ENCODE measurements at regions not wholly inside any gene's neighbourhood (a gene's known extent, or its start where the extent isn't known, plus 50 kb on each side); places are given as distances from the start of the nearest gene placed in this dataset.
"Not testable (repeated sequence)": the region's sequence is repeated elsewhere in the genome, so short reads cannot be mapped to it uniquely, and the experiment has no call there.

DNA sequence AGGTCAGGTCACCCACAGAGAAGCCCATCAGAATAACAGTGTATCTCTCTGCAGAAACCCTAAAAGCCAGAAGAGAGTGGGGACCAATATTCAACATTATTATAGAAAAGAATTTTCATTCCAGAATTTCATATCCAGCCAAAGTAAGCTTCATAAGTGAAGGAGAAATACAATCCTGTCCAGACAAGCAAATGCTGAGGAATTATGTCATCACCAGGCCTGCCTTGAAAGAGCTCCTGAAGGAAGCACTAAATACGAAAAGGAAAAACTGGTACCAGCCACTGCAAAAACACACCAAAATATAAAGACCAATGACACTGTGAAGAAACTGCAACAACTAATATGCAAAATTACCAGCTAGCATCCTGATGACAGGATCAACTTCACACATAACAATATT, 260.0 kb upstream of the KYNU start:
- no peak for DNase-seq

DNA sequence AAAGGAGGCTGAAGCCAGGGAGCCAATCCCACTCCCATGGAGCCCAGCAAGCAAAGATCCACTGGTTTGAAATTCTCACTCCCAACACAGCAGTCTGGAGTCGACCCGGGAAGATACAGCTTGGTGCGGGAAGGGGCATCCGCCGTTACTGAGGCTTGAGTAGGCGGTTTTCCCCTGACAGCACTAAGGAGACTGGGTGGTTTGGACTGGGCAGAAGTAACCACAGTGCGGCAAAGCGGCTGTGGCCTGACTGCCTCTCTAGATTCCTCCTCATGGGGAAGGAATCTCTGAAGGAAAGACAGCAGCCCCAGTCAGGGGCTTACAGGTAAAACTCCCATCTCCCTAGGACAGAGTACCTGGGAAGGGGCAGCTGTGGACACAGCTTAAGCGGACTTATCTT, 261.6 kb upstream of the KYNU start:
- DNase-seq, result no peak

DNA sequence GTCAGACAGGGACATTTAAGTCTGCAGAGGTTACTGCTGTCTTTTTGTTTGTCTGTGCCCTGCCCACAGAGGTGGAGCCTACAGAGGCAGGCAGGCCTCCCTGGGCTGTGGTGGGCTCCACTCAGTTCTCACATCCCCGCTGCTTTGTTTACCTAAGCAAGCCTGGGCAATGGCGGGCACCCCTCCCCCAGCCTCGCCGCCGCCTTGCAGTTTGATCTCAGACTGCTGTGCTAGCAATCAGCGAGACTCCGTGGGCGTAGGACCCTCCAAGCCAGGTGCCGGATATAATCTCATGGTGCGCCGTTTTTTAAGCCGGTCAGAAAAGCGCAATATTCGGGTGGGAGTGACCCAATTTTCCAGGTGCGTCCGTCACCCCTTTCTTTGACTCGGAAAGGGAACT, 264.3 kb upstream of the KYNU start:
- not testable (repeated sequence) for DNase-seq

DNA sequence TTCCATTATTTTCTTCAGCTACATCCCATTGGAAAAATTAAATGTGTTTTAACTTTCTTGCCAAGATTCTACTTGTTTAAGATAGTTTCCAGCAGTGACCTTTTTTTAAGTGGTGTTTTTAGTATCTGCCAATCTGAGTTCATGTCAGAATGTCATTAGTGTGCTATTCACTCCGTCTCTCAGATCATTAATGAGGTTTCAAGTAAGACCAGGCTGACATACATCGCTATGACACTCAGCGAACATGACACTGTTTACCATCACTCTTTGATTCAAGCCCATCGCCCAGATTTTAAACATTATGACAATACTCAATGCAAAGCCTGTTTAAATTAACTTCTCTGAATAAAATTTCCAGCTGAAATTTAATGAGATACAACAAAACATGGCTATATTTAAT, 272.0 kb upstream of the KYNU start:
- DNase-seq, result no peak

DNA sequence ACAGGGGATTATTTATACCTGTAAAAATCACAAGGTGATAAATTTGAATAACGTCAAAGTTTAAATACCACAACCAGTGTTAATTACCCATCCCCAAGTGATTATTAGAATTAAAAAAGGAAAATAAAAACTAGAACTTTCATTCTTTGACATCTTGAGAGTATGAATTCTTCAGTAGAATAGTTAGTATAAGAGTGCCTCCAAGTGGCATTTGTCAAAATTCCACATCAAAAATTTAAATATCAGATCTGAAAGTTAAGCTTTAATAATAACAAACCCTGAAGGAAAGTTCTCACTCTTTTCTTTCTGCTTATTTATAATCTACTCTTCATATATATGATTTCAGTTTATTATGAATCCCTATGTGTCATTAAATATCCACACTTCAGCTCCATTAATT, 273.7 kb upstream of the KYNU start:
- DNase-seq, result no peak

DNA sequence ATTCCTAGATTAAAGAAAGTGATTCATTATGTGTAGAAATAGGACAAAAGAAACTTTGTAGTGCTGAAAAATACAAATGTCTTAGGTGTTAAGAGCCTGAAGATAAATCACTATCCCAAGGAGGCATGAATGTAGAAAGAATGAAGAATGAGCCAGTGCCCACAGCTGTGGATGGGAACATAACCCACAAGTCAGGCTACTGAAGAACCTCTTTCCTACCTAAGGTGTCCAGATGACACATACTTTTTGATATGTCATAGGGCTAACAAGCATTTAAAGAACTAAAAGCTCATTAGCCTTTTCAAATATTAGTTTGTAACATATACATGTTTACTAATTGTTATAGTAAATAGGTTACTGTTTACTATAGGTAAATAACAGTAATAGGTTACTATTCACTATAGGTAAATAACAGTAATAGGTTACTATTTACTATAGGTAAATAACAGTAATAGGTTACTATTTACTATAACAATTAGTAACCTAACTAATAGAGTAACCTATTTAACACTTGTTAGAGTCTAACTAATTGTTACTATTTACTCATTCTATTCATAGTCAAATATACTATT, 275.0 kb upstream of the KYNU start:
- DNase-seq, result no peak

DNA sequence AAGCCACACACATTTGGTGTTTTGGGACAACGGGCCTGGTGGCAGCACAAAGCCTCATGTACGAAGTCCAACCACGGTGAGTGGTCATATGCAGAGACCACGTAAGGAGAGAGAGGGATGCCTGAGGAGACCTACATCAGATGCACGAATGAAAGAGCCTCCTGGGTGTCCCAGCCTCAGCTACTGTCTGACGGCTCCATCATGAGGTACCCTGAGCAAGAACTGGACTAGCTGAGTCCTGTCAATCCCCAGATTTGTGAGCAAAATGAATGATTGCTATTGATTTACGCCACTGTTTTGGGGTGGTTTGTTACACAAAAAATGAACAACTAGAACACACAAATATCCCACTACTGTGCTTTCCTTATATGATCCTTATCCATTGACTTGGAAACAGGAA, 275.7 kb upstream of the KYNU start:
- DNase-seq, result no peak

DNA sequence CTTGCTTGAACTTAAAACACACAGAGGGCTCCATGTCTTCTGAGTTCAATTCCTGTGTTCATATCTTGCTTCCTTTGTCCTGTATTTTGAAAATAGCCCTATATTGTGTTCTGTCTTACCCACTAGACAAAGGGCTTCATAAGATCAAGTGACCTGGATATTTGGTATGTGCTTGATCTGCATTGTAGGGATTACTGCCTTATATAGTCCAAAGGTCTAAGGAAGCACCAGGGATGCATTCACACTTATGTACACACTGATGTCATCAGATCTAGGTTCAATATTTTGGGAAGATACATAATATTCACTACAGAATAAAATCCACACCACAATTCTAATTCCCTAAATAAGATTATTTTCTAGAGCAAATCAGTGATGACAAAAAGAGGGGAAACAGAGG, 278.0 kb upstream of the KYNU start:
- DNase-seq, result no peak

DNA sequence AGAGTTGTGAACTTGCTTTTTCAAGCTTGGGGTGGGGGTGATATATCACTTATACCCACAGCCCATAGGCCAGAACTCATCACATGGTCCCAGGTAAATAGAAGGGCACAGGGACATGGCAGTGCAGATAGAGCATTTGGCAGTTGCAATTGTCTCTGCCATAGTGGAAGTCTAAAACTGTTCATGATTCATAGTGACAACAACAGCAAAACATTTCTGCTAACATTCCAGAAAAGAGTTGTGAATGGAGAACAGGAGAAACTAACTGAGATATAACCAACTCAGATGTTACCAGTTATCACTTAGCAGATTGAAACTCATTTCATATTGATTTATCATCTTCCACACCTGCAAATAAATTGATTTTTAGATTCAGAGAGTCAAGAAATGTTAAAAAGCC, 278.6 kb upstream of the KYNU start:
- DNase-seq, result no peak

DNA sequence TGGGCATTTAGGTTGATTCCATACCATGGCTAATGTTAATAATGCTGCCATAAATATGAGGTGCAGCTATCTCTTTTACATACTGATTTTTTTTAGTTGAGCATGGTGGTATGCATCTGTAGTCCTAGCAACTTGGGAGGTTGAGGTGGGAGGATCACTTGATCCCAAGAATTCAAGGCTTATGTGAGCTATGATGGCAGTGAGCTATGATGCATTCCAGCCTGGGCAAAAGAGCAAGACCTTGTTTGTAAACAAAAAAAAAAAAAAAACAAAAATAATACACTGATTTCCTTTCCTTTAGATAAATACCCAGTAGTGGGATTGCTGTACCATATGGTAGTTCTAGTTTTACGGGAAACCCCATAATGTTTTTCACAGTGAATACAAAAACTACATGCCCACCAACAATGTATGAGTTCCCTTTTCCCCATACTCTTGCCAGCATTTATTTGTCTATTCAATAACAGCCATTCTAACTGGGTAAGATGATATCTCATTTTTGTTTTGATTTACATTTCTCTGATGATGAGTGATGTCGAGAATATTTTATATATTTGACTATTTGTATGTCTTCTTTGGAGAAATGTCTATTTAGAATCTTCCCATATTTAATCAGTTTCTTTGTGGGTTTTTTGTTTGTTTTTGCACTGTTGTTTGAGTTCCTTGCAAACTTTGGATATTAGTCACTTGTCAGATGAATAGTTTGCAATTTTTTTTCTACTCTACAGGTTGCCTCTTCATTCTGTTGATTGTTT, 281.0 kb upstream of the KYNU start:
- DNase-seq, result no peak

DNA sequence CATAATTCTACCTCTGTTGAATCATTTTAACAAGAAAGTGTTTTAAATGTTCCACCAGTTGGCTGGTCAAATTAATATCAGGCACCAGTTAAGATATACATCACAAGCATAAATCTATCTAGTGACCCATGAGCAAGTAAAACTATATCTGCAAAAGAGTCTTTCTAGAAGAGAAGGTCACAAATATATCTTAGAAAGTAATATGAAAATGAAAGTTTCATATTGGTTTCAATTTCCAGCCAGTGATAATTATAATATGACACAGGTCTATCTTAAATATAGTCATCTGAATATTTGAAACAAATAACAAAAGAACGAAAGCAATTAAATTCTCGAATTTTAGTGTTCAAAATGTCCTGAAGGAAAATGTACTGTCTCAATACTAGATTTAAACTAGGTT, 282.5 kb upstream of the KYNU start:
- DNase-seq, result no peak

DNA sequence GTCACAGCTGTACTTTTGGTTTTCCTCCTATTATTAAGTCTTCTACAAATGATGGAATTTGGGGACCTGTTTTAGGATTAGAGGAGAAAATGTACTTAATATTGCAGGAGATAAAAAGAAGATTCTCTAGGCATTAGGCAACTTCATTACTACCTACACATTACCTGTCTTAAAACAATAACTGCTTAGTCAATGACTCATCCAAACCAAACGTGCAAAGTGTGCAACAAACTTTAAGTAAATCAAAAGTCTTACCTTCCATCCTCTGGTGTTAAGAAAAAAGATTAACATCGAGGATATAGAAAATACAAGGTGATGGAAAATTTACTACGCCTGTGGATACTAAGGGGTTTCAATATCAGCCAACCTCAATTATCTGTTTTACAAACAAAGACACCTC, 285.3 kb upstream of the KYNU start:
- DNase-seq, result no peak

DNA sequence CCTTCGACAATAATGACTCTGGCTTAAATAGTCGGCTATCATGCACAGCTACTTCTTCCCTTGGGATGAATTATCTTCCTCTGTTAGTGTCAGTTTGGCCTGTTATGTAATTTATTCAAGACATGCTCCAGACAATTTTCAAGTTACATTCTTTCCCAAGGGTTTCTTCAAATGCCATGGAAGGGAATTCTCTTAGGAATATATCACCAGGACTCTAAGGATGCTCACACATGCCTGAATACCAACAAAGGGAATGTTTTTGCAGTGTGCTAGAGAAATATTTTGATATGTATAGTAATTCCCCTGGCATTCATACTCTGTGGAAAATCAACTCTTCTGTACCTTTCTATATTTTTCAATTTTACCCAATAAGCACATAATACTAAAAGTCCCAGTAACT, 286.0 kb upstream of the KYNU start:
- no peak for DNase-seq

DNA sequence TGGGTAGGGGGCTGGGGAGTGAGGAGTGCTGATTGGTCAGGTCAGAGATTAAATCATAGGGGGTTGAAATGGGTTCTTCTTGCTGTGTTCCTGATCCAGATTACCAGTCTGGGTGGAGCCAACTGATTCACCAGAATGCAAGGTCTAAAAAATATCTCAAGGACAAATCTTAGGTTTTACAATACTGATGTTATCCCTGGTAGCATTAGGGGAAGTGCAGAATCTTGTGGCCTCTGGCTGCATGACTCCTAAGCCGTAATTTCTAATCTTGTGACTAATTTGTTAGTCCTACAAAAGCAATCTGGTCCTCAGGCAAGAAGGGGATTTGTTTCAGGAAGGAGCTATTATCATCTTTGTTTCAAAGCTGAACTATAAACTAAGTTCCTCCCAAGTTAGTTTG, 289.2 kb upstream of the KYNU start:
- no peak for DNase-seq

DNA sequence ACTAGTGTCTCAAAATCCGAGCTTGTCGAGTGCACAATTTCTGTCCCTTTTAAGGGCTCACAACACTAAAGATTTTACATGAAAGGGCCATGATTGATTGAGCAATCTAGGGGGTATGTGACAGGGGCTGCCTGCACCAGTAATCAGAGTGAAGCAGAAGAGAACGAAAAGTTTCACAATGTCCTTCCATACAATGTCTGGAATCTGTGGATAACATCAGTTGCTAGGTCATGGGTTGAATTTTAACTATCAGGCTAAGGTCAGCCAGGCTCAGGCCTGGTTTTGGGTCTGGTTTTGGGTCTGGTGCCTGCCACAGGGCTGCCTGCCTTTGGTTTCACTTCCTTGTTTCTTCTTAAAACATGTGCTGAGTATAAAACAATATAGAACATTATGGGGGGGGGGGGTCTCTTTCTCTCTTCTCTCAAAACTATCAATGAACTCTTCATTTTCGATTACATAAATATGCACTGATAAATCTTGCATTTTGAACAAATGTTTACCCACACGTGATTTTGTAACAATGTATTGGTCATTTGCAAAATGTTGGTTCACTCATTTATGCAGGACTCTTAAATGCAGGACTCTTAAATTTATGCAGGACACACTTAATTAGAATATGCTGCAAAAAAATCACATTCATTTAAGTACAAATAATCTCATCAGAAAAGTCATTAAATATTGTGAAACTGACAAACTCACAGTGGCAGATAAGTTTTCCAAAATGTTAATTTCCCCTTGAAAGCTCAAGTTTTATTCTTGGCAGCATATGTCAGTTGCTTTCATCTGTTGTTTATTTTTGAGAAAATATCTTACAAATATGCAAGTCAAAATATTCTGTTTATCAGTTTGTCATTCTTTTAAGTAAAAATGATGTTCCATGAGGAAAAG, 290.5 kb upstream of the KYNU start:
- DNase-seq, result no peak

DNA sequence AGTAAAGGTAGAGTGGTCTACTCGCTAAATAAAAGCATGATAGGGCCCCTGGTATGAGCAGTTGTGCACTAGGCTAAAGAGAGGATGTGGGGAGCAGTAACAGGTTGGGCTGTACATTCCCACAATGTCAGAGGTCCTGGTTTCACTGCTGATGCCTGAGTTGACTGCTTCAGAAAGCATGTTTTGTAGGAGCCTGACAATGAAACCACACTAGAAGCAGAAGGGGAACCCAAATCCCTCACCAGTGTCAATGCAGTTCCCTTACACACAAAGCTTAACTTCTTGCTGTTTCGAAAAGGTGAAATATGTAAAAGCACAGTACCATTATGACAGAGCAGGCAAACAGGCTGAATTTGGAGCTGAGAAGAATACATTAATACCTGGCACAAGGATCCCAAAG, 291.7 kb upstream of the KYNU start:
- no peak for DNase-seq

DNA sequence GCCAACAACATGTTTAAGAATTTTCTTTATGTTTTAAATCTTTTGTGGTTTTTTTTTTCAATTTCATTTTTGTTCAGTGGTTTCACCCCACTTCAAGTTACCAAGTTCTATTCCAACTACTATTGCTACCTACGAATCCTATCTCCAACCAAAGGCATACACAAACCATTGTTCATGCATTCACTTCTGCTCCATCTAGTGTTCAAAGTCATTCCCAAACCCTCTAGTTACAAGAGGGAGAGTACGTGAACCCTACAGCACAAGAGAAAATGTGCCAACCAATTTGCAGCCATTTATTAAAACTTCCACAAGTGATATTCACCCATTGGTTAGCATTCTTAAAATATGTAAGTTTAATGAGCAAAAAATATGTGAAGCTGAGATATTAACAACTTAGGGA, 295.1 kb upstream of the KYNU start:
- DNase-seq, result no peak

DNA sequence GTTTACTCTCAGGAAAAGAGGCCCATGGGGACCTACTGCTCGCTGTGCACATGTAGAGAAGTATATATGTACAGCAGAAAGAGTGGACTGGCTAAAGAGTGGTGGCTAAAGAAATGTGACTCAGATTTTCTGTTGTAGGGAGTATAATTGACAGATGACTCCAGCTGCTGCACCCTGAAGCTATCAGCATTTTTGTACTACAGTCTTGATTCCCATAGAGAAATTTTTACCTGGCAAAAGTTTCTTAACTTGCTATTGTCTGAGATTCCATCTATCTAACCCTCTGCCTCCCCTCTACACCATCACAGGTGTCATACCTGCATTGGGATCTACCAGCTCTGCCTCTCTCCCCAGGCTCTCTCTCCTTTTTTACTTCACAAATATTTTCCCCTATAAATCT, 296.0 kb upstream of the KYNU start:
- DNase-seq, result no peak

DNA sequence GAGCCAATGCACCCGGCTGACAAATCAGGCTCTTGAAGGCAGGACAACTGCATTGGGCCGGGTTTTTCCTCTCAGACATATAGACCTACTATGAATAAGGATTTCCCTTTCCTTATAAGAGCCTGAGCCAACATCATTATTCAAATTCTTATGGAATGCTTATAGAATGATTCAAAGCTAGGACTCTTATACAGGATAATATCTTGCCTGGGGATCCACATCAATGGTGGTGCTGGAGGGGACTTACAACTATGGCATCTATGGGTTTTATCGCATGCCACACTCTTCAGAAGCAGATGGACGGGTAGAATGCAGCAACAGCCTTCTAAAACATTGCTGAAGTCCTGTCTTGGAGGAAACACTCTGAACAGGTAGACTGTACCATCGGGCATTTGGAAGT, 296.8 kb upstream of the KYNU start:
- no peak for DNase-seq

DNA sequence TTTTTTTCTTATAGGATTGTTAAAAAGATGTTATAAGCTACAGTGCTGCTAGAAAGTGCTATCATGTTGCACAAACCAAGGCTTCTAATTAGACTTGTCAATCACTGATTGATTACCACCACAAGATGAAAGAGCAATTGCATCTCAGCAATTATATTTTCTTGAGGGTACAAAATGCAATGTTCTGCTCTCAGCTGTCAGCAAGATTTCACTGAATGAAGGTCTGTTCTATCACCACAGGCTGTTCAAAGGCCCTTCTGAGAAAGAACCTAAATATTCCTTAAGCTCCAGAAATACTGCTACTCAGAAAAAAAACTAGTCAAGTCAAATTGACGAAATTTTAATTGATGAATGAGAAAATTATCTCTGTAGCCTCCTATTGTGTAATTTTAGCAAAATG, 301.9 kb upstream of the KYNU start:
- DNase-seq, result no peak

DNA sequence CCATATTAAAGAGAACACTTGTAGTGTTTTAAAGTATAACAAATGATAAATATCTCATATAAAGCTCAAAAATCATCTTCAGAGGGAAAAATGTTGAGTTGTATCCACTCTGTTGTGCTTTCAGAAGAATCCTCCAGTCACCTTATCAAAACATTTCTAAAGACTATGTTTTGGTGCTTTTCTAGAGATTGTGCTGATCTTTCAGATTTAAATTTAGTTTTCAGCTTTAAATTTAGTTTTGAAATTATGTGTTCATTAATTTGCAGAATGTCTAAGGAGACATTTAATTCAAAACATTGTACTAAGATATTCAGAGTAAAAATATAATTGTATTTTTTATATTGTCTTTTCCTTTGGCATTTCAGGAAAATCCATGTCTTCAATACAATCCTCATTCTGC, 303.1 kb upstream of the KYNU start:
- DNase-seq, result no peak

DNA sequence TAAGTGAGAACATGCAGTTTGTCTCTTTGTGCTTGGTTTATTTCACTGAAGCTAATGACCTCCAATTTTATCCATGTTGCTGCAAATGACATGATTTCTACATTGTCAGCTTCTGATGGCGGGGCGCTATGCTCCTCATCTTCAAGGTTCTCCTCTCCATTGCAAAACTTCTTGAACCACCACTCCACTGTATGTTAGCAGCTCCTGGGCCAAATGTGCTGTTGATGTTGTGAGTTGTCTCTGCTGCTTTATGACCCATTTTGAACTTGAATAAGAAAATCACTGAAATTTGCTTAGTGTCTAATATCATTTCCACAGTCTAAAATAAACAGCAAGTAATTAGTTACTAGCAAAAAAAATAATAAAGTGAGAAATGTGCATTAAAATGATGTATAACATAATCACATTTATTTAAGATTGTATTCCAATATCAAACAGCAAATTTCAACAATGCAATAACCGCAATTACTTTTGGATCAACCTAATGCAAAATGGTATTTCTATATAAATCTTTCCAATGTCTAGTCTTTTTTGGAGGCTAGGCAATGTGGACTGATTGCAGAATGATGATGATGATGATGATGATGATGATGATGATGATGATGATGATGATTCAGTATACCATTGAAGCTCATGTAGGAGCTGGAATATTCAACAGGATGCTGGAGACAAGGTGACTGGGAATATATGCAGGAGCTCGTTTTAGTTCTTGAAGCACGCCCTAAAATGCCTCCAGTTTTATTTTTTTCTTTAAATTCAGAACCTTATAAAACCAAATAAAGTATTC, 304.9 kb upstream of the KYNU start:
- no peak for DNase-seq

DNA sequence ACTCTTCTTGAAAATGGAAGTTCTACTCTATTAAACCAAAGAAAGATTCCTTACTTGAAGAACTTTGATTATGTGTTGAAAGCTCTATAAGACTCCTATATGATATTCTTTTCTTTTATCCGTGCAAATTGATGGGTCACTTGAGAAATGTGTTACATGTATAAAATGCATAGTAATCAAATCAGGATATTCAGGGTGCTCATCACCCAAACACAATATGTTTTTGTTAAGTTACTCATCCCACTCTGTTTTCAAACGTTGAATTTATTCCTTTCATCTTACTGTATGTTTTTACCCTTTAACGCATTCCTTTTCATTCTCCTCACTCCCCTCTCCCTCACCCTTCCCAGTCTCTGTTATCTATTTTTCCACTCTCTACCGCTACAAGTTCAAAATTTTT, 305.5 kb upstream of the KYNU start:
- no peak for DNase-seq

Data from NCI-H226 (cell line).